ENCODE measurements at regions not wholly inside any gene's neighbourhood (a gene's known extent, or its start where the extent isn't known, plus 50 kb on each side); places are given as distances from the start of the nearest gene placed in this dataset.

DNA sequence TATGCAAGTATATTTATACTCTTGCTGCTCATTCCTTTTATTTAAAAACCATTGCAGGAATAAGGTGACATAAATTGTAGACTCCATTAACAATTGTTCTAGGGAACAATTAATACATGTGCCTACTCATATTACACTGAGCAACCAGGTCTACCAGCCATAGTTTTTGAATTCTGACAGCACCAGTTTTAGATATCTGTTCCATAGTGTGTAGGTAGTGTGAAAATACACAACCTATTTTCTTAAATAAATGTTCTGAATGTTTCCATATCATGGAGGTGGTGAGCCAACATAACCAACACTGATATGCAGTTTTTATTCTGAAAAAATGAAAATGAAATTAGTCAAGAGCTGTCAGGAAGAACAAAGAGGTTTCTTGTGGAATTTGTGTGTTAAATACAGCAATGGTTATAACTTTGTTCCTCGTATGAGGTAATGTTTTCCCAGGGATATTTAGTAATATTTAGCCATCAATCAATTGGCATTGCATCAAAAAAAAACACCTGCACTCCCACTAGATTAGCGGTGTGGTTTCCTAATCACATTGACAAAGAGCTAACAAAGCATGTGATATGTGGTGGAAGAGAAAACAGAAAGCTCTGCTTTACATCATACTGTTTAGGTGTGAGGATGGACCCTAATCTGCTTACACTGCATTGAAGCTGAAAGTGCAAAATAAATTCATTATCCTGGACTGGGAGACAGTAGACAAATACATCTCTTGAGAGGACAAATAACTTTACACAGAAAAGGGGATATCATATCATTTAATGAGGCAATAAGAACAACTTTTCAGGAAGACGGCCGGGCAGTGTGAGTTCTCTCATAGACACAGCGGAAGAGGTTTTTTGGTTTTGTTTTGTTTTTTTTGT is 369.5 kb upstream of the THBS1 start:
- H3K4me3 ChIP-seq (ENCODE audit: low read depth, low read length): no peak overlapping the region
- in situ Hi-C loops (cut with HindIII; ENCODE audit: low sequenced_read_pairs): no loop called here
- TF ChIP-seq, protein P1, sequence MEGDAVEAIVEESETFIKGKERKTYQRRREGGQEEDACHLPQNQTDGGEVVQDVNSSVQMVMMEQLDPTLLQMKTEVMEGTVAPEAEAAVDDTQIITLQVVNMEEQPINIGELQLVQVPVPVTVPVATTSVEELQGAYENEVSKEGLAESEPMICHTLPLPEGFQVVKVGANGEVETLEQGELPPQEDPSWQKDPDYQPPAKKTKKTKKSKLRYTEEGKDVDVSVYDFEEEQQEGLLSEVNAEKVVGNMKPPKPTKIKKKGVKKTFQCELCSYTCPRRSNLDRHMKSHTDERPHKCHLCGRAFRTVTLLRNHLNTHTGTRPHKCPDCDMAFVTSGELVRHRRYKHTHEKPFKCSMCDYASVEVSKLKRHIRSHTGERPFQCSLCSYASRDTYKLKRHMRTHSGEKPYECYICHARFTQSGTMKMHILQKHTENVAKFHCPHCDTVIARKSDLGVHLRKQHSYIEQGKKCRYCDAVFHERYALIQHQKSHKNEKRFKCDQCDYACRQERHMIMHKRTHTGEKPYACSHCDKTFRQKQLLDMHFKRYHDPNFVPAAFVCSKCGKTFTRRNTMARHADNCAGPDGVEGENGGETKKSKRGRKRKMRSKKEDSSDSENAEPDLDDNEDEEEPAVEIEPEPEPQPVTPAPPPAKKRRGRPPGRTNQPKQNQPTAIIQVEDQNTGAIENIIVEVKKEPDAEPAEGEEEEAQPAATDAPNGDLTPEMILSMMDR (IDR thresholded peaks at IDR 0.05; ENCODE audit: low read depth, low read length): no peak
- DNase-seq (ENCODE audit: low read depth, low spot score): no peak

DNA sequence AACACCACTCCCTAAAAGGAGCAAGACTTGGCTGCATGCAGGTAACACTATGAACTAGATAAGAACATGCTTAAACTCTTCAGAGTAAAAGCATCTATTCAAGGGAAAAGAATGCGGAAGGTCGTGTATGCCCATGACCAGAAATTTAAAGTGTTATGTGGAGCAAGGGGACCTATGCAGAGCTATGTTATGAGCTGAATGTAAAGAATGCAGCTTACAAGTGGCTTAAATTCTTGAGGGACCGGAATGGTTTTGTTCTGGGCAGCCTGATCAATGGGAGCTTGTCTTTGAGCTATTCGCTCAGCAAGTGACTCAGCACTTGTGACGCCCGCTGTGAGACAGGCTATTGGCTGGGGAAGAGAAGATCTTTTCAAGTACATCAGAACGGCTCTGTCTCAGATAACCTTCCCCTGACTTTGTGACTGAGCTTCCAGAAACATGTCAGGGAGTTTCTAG is 367.5 kb upstream of the THBS1 start:
- no peak overlapping the region for H3K4me3 ChIP-seq (ENCODE audit: low read depth, low read length)
- TF ChIP-seq, protein P1 (IDR thresholded peaks at IDR 0.05; ENCODE audit: low read depth, low read length): no peak
- peak; percentile 98 for DNase-seq (ENCODE audit: low read depth, low spot score)
- in situ Hi-C loops (cut with HindIII; ENCODE audit: low sequenced_read_pairs): no loop called here

DNA sequence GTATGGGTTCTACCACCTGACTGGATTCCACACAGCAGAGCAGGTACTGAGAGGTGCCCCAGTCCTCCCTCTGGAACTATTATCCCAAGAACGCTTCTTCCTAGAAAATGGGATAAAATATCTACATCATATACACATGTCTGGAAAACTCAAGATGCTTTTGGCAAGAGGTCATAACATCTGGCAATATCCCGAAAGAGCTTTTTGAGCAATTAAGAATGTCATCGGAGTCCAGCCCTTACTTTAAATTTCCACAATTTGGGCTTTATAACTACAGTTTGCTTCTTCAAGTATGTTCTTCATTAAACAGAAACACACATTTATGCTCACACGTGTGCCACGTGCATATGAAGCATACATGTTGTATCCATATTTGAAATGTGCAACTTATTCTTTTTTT is 365.9 kb upstream of the THBS1 start:
- H3K4me3 ChIP-seq (ENCODE audit: low read depth, low read length): no peak overlapping the region
- TF ChIP-seq, protein P1 (IDR thresholded peaks at IDR 0.05; ENCODE audit: low read depth, low read length): no peak
- no peak for DNase-seq (ENCODE audit: low read depth, low spot score)
- in situ Hi-C loops (cut with HindIII; ENCODE audit: low sequenced_read_pairs): no loop called here

DNA sequence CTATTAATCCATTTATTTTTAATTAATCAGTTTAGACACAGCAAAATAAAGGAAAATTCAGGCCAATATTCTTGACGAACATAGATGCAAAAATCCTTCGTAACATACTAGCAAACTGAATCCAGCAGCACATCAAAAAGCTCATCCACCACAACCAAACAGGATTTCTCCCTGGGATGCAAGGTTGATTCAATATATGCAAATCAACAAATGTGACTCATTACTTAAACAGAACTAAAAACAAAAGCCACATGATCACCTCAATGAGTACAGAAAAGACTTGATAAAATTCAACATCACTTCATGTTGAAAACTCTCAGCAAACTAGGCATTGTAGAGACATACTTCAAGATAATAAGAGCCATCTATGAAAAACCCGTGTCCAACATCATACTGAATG is 364.1 kb upstream of the THBS1 start:
- TF ChIP-seq, protein P1 (IDR thresholded peaks at IDR 0.05; ENCODE audit: low read depth, low read length): no peak
- no peak for DNase-seq (ENCODE audit: low read depth, low spot score)
- in situ Hi-C loops (cut with HindIII; ENCODE audit: low sequenced_read_pairs): no loop called here
- no peak overlapping the region for H3K4me3 ChIP-seq (ENCODE audit: low read depth, low read length)

DNA sequence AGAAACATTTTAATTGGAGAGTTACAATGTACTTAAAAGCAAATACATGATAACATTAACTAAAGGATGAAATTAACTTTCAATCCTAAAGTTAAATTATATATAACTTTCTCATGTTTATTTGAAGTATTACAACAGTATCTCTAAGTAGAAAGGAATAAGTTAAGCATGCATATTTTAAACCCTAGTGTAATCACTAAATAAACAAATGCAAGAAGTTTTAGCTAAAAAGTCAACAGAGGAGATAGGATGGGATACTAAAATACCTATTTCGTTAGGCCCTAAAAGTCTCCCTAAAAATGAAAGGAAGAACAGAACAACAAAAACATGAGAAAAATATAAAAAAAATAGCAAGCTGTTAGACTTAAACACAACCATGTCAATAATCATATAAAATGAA is 361.3 kb upstream of the THBS1 start:
- no peak for DNase-seq (ENCODE audit: low read depth, low spot score)
- H3K4me3 ChIP-seq (ENCODE audit: low read depth, low read length): no peak overlapping the region
- TF ChIP-seq, protein P1 (IDR thresholded peaks at IDR 0.05; ENCODE audit: low read depth, low read length): no peak
- in situ Hi-C loops (cut with HindIII; ENCODE audit: low sequenced_read_pairs): no loop called here

DNA sequence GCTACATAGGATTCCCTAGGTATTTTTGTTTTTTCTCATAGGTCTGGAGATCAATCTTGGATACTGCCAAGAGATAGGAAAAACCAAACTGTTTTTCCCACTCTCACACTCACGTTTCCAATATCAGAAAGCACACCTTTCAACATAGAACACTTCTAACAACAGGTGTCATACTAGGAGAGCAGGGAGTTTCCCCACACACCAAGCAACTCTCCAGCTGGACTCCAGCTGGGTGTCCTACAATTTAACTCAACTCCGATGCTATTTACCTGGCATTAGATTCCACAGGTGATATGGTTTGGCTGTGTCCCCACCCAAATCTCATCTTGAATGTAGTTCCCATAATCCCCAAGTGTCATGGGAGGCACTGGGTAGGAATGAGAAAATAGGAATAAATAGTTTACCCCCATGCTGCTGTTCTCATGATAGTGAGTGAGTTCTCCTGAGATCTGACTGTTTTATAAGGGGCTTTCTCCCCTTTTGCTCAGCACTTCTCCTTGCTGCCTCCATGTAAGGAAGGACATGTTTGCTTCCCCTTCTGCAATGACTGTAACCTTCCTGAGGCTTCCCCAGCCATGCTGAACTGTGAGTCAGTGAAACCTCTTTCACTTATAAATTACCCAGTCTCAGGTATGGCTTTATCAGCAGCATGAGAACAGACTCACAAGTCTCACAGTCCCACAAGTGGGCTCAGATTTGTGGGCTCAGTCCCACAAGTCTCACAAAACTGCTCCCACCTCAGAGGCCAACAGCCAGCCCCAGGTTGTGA is 354.5 kb upstream of the THBS1 start:
- no peak for DNase-seq (ENCODE audit: low read depth, low spot score)
- TF ChIP-seq, protein P1 (IDR thresholded peaks at IDR 0.05; ENCODE audit: low read depth, low read length): no peak
- no peak overlapping the region for H3K4me3 ChIP-seq (ENCODE audit: low read depth, low read length)
- in situ Hi-C loops (cut with HindIII; ENCODE audit: low sequenced_read_pairs): no loop called here

Data from astrocyte of the spinal cord (primary cell).